ENCODE measurements at regions not wholly inside any gene's neighbourhood (a gene's known extent, or its start where the extent isn't known, plus 50 kb on each side); places are given as distances from the start of the nearest gene placed in this dataset.

DNA sequence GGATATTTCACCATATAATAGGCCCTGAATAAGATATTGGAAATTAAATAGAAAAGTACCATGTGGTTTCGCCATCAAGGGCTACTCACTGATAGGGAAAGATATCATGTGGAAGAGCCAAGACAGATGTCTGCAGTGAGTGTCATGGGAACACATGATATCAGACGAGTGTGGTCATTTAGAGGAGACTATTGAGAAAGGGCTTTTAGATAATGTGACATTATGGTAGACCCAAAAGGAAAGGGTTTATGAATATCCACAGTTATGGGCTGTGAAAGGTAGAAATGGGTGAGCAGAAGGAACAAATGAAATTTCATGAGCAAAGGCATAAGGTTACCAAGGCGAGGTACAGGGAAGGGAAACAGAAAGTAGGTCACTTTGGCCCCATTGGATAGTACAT is 182.3 kb upstream of the PRSS16 start:
- Histone ChIP-seq H3K4ac (ENCODE audit: low read depth, low read length) (no peak overlapping the region), H4K20me1 (ENCODE audit: insufficient read depth, low read length) (no peaks in the 10 kb centered on the region), H3K23ac (ENCODE audit: low read depth, low read length) (no peak overlapping the region), H4K91ac (ENCODE audit: insufficient read depth, low read depth, low read length) (no peak overlapping the region), H2BK20ac (ENCODE audit: low read depth, low read length) (no peak overlapping the region), H3K79me1 (ENCODE audit: low read depth in 1 of 2, low read length in 2 of 2) (no peaks in the 10 kb centered on the region), H3K27ac (ENCODE audit: insufficient read depth, low read length) (no peak overlapping the region), H2AFZ (replicated peaks; ENCODE audit: low read length, poor library complexity) (no peak overlapping the region), H3K4me3 (ENCODE audit: insufficient read depth, low read depth, low read length) (no peak overlapping the region), H3K9ac (ENCODE audit: low read depth, low read length) (no peak overlapping the region), H3K36me3 (ENCODE audit: control insufficient read depth, insufficient read depth, low read length) (no peaks in the 10 kb centered on the region), H3K14ac (replicated peaks; ENCODE audit: low read depth, low read length) (no peak overlapping the region), H2BK15ac (ENCODE audit: low read depth, low read length) (no peak overlapping the region), H4K8ac (ENCODE audit: low read depth in 2 of 2, low read length in 2 of 2) (no peak overlapping the region), H3K4me2 (ENCODE audit: low read depth, low read length) (no peak overlapping the region), H3K4me1 (ENCODE audit: control insufficient read depth, insufficient read depth, low read length) (no peaks in the 10 kb centered on the region), H4K5ac (ENCODE audit: low read depth, low read length) (no peak overlapping the region), H2AK5ac (ENCODE audit: low read depth, low read length) (no peak overlapping the region), H2BK120ac (ENCODE audit: low read depth, low read length) (no peak overlapping the region), H3K9me3 (ENCODE audit: control insufficient read depth, insufficient read depth, low read length) (no peaks in the 10 kb centered on the region), H3K56ac (ENCODE audit: extremely low read depth, insufficient read depth, low read length) (no peak overlapping the region), H3K18ac (ENCODE audit: low read depth, low read length) (no peak overlapping the region), H2BK5ac (ENCODE audit: low read depth, low read length, poor library complexity, severe bottlenecking) (no peak overlapping the region), H3K27me3 (ENCODE audit: control insufficient read depth, insufficient read depth, low read length) (no peaks in the 10 kb centered on the region; the same call in none of the 2 replicates), H3K9me1 (ENCODE audit: insufficient read depth, low read length) (no peaks in the 10 kb centered on the region), H2AK9ac (replicated peaks; ENCODE audit: low read depth, low read length, poor library complexity) (no peak overlapping the region)
- ATAC-seq (ENCODE audit: low read depth) = no peak
- no CpG with 5 or more reads among the region's 3 CpGs for WGBS, 2 experiments (ENCODE audit: extremely low coverage in 2 of 2, insufficient read length in 1 of 2)
- no TSS peak for BruUV-seq (replicated peaks)
- in situ Hi-C loops (cut with MboI; ENCODE audit: low sequenced_read_pairs) = no loop called here
- POLR2A ChIA-PET (ENCODE audit: unreplicated experiment) = no interaction called here
- no peak for DNase-seq
- CTCF ChIA-PET = interaction anchor here (0.7 kb wide), 1 partner anchor 16 kb away, joined by 4 read pairs; no protein-coding TSS in a partner anchor
- TF ChIP-seq POLR2A (IDR thresholded peaks at IDR 0.05; ENCODE audit: low read depth, low read length) = no peak
- TF ChIP-seq, protein P1, sequence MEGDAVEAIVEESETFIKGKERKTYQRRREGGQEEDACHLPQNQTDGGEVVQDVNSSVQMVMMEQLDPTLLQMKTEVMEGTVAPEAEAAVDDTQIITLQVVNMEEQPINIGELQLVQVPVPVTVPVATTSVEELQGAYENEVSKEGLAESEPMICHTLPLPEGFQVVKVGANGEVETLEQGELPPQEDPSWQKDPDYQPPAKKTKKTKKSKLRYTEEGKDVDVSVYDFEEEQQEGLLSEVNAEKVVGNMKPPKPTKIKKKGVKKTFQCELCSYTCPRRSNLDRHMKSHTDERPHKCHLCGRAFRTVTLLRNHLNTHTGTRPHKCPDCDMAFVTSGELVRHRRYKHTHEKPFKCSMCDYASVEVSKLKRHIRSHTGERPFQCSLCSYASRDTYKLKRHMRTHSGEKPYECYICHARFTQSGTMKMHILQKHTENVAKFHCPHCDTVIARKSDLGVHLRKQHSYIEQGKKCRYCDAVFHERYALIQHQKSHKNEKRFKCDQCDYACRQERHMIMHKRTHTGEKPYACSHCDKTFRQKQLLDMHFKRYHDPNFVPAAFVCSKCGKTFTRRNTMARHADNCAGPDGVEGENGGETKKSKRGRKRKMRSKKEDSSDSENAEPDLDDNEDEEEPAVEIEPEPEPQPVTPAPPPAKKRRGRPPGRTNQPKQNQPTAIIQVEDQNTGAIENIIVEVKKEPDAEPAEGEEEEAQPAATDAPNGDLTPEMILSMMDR (conservative IDR thresholded peaks at IDR 0.05; ENCODE audit: low read depth, low read length) = no peak
- no peak for TF ChIP-seq SMC3 (IDR thresholded peaks at IDR 0.05; ENCODE audit: low read depth, low read length)
- TF ChIP-seq, protein P2, sequence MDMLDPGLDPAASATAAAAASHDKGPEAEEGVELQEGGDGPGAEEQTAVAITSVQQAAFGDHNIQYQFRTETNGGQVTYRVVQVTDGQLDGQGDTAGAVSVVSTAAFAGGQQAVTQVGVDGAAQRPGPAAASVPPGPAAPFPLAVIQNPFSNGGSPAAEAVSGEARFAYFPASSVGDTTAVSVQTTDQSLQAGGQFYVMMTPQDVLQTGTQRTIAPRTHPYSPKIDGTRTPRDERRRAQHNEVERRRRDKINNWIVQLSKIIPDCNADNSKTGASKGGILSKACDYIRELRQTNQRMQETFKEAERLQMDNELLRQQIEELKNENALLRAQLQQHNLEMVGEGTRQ (IDR thresholded peaks at IDR 0.05; ENCODE audit: low read depth, low read length) = no peak
- dilution Hi-C loops (cut with HindIII; ENCODE audit: low sequenced_read_pairs, unreplicated experiment) = no loop called here
- intact Hi-C loops (cut with micrococcal nuclease) = no loop called here

All from IMR-90 (cell line).